ENCODE measurements at regions not wholly inside any gene's neighbourhood (a gene's known extent, or its start where the extent isn't known, plus 50 kb on each side); places are given as distances from the start of the nearest gene placed in this dataset.

DNA sequence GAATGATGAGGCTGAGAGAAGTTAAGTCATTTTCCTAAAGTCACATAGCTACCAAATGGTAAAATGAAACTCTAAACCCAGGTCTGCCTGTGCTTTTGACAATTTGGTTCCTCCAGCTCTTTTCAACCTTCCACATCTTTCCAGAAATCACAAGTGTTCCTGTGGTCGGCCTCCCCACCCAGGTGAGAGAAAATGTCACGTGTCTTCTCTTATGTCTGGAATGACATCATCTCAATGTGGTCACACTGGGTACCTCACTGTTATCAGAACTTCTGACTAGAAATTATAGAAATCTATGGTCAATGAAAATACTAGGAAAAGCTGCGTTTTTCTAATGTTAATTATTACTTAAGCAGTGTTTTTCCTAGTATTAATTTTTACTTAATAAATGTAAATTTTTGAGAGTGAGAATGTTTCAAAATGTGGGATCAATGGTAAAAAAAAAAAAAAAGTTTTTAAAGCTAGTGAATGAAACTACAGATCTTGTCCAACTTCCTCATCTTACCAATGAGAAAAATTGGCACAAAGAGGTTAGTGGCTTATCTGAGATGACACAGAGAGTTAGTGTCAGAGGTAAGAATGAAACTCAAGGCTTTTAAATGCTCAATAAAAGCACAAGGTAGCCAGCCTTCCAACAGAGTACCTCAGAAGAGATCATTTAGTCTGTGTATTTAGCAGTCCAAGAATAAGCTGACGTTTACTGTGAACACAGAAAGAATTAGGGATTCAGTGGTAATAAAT is 228.7 kb upstream of the NR4A3 start:
- DNase-seq = no peak

DNA sequence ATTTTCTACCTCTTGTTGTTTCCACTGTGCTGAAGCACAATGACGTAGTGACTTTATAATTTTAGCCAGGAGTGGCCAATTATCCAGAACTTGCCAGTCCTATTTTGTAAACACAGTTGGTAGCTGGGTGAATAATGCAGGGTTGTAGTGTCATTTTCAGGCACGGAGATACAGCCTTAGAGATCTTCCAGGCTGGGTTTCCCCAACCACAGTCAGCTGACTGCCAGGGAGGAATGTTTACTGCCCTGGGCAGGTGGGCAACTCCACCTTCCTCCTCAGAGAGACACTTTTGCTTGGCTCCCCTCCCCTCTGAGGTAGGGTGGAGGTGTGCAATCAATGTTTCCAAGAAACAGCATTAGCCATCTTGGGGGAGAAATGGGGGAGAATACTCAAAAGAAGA is 228.1 kb upstream of the NR4A3 start:
- no peak for DNase-seq

DNA sequence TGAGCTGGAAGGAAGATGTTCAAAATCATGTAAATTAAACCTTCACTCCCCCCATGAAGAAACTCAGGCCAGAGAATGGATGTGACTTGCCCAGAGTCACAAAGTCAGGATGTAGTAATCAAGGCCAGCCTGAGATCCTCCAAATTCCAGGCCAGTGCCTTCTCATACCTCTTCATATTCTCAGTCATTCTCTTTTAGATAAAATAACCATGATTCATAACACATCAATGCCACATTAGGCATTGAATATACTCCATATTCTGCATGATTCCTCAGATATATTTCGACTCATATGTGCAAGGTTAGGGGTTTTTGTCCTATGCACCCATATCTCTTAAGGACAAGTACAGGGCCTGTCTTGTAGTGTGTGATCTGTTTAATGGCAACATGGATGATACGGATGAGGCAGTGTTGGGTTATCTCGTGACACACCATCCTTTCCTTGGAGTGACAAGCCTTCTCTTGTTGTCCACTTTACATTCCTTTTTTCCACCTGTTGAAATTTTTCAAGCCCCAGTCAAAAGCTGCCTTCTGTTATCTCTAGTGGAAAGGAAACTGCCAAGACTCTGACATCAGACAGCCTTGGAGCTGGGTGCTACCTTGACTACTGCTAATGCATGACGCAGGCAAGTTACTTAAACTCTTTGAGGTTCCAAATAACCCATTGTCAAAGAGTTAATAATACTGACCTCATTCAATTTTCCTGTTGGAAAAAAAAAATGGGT is 227.5 kb upstream of the NR4A3 start:
- no peak for DNase-seq

DNA sequence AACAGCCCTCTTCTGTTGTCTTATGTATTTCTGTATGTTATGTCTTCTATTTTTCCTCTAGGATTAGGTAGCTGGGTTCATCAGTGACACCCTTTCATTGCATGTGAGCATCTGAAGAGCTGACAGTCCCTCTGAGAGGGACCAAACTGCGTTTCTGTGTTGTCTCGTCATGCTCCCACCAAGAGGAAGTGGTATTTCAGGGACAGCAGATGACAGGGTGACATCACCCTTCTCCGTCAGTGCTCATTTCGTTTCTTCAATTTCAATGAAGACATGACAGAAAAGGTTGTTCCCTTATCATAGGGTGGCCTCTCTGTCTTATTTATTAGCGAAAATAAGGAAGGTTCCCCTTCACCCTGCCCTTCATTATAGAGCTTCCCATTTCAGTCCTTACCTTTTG is 225.9 kb upstream of the NR4A3 start:
- DNase-seq = no peak

DNA sequence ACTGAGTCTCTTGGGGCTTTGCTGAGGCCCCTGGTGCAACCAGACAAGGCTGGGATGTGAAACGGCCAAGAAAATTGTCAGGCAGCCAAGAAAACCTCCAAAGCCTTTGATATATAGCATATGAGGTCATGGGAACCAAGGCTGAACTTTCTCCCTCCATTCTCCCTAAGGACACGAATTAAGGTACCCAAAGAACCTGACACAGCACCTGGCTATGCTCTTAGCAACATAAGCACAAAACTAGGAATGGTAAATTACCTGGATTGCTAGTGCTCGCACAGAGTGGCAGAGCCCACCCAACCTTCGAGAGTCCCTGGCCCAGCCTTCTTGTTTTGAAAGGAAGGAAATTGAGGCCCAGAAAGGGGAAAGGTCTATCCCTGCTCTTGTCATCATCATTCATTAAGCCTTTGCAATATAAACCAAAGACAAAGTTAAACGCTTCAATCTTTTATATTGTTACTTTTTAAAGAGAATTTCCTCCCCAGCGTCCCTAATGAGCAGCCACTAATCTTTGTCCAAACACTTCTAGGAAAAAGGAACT is 220.0 kb upstream of the NR4A3 start:
- DNase-seq = peak; percentile 30

DNA sequence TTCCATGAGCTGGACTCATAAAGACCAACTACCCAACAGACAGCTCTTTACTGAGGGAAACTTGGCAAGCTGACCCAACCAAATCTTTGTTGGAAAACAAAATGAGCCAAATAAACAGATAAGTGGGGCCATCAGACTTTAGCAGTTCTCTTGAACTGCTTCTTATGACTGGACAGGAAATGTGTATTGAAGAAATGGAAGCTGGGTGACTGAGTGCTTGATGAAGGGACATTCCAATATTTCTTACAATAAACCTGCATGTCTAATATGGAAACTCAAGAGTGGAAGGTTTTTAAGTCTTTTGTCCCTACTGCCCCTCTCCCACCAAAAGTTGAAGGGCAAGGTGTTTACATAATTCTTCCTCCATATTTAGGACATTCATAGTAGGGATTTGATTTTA is 218.8 kb upstream of the NR4A3 start:
- no peak for DNase-seq

DNA sequence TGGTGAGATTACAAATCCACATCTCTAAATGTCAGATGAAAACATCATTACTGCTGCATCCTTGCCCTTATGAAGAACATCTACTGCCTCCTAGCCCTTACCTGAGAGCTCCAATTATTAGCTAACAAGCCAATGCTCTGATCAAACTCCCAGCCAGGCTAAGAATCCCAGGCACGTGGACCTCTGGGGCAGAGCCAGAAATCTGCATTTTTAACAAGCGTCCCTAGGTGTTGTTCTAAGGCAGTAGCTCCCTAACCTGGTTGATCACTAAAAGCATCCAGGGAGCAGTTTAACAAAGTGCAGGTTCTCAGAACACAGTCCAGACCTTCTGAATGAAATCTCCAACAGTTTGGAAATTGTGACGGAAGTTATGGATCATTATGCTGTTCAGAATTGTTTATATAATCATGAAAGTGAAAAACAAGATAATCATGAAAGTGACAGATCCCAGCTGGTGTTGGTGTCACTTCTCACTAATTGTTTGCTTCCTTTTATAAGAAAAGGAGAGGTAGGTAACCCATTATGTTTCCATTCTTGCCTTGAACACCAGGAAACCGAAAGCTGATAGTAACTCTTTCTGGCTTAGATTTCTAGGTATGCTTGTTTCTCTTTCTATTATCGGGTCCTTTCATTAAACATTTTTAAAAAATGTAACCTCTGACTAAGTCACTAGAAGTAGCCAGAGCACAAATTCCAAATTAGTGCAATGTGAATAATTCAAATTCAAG is 216.5 kb upstream of the NR4A3 start:
- no peak for DNase-seq

DNA sequence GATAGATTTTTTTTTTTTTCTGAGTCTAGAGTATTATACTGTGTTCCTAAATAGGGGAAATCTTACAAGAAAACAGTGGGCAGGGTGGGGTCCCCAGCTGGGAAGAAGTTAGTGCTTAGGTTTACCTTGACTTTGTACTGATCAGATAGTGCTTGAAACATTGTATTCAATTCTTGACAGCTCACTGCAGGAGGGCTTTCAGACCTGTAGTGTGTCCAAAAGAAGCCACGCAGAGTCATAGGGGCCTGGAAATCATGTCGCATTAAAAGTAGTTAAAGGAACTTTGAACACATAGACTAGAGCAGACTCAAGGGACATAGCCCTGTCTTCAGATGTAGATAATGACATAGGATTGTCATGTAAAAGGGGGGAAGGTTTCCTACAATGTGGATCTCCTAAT is 215.4 kb upstream of the NR4A3 start:
- no peak for DNase-seq

DNA sequence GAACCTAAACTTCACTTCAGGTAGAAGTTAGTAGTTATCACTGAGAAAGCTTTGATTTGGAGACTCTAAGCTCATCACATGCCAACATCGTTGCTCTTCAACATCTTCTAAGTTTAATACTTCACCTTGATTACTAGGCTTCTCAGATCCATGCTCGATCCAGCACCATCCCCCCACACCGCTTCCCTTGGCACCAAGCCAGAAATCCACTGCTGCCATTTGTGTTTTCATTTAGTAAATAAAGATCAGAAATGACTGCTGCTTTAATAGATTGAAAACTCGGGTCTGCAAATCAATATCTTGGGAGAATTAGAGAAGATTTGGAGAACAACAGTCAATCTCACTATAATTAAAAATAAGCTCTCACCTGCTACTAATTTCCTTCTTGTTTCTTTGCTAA is 214.7 kb upstream of the NR4A3 start:
- DNase-seq = no peak

DNA sequence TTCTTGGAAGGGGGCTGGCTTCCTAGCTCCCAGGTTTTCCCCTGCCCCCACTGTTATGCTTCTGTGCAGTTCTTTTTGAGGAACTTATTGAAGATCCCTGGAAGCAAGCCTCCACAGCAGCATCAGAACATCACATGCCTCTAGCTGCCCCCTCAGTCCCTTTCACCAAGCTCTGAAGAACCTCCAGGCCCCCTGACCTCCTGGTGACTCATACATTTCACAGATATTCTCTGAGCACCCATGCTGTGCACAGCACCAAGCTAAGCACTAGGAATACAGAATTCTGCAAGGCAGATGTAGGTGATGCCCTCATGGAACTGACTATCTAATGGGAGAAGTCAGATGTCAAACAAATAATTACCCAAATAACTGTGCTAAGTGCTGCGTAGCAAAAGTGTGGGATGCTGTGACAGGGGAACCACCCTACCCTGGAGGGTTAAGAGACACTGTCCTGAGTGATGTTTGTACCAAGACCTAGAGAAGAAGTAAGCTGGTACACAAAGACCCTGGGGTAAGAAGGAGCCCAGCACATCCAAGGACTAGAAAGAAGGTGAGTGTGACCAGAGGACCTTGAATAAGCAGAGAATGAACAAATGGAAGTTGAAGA is 213.7 kb upstream of the NR4A3 start:
- DNase-seq = peak; percentile 15

DNA sequence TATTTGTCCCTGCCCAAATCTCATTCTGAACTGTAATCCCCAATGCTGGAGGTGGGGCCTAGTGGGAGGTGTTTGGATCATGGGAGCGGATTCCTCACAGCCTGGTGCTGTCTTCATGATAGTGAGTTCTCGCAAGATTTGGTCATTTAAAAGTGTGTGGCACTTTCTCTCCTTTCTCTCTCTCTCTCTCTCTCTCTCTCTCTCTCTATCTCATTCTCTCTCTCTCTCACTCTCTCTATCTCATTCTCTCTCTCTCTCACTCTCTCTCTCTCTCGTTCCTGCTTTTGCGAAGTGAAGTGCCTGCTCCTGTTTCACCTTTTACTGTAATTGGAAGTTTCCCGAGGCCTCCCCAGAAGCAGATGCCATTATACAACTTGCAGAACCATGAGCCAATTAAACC is 207.3 kb upstream of the NR4A3 start:
- no peak for DNase-seq

DNA sequence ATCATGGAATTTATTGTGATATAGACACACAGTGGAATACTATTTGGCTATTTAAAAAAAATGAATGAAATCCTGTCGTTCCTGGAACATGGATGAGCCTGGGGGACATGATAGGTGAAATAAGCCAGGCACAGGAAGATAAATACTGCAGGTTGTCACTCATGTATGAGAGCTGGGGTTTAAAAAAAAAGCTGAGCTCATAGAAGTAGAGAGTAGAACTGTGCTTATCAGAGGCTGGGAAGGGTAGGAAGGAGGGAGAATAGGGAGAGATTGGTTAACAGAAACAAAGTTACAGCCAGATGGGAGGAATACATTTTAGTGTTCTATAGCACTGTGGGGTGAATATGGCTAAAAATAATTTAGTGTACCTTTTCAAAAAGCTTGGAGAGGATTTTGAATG is 200.6 kb upstream of the NR4A3 start:
- DNase-seq = no peak

DNA sequence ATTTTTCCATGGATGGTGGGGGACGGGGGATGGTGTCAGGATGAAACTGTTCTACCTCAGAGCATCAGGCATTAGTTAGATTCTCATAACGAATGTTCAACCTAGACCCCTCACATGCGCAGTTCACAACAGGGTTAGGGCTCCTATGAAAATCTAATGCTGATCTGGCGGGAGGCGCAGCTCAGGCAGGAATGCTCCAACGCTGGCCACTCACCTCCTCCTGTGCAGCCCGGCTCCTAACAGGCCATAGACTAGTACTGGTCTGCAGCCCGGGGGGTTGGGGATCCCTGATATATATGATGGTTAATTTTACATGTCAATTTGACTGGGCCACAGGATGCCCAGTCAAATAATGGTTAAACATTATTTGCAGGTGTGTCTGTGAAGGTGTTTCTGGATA is 199.0 kb upstream of the NR4A3 start:
- no peak for DNase-seq

DNA sequence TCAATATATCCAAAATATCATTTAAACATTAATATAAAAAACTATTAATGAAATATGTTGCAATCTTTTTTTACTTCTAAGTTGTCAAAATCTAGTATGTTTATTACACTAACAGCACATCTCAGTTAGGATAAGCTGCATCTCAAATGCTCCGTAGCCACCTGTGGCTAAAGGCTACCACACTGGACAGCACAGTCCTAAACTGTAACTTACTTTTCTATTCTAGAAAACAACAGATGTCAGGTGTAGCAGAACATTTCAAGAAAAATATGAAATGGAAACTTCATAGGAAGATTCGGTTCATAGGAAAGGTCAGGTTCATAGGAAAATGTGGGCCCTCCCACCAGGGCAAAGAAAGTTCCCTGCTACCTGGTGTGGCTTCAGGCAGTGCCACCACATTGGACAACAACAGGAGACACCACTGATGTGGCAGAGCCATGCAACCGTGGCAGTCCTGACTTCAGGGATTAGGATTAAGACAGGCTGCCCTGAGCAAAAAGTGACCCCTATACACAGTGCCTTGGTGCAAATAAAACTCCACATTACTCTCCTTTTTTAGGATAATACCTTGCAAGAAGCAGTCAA is 197.8 kb upstream of the NR4A3 start:
- DNase-seq = no peak

DNA sequence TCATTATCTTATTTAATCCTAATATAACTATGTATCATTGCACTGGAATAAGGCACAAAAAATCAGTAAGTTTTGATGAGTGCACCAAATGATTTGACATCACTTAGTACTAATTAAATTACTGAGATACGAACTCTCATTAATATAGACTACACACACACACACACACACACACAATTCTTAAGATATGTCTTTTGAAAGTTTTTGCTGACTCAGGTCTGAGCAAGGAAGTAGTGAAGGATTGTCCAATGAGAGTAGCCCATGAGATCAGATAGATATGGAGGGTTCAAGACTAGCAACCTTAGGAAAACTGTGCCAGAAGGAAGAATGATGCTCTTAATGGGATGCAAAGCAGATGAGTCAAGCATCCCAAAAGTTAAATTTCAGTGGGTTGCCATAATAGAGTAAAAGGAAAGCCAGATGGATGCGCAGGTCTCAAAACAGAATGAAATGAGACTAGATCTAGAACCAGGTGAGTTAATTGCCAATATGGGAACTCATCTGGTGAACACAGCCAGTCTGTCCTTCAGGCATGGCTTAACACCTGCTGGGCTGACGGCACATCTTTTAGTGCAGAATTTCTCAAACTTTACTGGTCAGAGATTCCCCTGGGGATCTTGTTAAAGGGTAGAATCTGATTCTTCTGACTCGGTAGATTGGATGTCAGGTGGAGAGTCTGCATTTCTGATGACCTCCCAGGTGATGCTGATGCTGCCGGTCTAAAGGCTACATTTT is 197.0 kb upstream of the NR4A3 start:
- no peak for DNase-seq

DNA sequence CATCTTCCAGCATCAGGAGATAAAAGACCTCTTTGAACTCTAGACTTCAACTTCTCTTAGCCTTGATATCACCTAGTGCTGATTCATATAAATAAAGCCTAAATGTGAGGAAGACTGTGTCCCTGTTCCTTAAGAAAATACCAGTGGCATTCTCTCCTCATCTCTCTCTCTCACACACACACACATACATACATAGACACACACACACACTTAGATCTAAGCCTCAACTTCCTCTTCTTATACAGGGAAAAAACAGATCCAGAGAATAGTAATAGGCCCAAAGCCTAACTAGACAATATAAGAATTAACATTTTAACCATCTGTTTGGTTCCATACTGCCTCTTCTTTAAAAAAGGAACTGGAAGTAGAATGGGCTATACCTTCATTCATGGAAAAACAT is 195.3 kb upstream of the NR4A3 start:
- no peak for DNase-seq

DNA sequence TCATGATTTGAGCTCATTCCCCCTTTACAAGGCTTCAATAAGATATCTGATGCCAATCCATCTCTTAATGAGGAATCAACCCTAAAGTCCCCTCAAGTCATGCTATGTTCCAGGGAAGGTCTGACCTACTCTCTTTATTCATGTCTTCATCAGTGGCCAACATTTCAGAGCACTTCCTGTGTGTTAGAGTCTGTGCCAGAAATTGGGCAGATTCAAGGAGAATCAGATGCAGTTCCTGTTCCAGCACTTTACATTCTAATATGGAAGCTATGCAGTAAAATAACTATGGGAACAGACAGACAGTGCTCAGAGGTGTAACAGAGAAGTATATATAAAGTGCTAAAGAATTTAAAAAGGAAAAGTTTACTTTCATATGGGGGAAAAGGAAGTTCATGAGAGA is 193.4 kb upstream of the NR4A3 start:
- DNase-seq = no peak

DNA sequence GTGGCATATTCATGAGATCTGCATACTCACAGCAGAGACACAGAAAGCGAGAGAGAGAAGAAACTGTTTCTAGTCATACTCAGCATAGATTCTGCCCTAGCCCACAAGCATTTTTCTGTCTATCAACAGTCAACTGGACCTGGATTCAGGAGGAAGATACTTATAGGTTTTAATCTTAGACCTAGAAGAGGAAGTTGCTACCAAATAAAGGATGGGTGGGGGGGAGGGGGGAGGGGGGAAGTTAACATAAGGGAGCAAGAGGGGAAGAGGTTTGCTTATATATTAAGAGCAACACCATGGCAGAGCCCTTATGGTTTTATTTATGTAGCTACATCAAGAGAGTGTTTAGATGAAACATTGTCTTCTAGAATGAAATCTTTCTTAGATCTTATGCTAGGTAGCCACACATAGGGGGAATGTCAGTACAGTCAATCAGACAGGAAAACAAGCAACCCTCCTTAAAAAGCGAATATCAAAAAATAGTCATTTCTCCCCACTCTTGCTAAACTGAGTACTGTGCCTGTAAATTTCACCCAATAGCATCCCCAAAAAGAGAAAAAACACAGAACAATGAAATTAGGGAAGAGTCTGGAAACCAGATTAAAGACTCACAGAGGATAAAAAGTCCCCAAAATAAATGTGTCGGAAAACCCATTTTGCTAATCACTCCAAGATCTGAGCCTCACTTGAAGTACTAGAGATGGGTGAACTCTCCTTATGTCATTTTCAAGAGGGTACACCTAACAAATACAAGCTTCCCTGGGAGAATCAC is 192.7 kb upstream of the NR4A3 start:
- no peak for DNase-seq

DNA sequence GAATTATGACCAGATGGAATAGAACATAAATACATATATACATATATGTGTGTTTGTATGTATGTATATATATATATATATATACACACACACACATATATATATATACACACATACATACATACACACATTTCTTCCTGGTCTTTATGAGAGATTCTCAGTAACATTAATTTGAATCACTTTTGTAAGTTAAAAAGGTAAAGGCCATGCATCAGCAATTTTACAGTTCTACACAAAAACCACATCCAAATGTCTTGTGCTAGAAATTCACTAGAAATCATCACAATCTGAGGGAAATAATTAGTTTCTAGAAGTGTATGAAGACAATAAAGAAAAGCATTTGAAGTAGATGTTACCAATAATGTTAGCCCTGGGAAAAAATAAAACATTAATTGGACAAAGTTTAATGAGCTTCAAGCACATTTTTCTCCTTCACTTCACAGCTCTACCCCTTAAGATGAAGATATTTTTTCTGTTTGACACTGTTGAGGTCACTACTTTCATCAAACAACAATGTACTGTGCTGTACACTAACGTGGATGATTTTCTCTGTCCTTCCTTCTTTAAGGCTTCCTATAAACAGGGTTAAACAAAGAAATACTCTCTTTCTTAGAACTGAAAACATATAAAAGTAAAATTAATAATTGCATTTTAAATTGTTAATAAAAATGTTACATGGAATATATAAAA is 189.2 kb upstream of the NR4A3 start:
- no peak for DNase-seq

DNA sequence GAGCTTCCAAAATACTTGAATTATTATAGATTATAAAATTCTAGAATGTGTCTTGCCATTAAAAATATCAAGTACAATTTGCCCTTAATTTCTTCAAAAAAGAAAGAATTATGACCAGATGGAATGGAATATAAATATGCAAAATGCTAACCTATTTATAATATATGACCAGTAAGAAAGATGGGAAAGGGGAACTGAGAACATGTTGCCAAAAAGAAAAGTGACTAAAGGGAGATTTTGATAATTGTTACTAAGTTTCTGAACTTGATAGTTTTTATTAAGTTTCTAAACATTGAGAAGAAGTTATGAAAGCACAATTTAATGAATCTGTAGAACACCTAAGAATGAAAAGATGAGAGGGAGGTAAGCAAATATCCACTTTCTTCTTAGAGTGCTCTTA is 188.4 kb upstream of the NR4A3 start:
- no peak for DNase-seq

DNA sequence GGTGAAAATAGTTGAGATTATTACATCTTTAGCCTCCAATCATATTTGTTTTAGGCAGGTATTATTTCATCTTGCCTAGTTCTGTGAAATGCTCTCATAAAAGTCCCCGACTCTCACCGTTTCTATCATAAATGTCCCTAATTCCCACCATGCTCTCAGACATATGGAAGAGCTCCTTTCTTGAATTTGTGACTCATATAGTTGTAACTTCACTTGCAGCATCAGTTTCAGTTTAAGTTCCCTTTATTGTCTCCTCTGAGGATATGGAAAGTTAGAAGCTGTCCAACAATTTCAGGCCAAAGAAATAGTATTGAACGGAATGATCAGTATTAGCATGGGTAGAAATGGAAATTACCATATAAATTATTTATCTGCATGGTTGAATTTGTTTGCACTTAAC is 187.5 kb upstream of the NR4A3 start:
- peak; percentile 8 for DNase-seq
